ENCODE measurements at regions not wholly inside any gene's neighbourhood (a gene's known extent, or its start where the extent isn't known, plus 50 kb on each side); places are given as distances from the start of the nearest gene placed in this dataset.

GRCh38 chr19:31908496-31909225 is 436.7 kb upstream of the ZNF507 start:
- H3K4me3 ChIP-seq (ENCODE audit: low read length) = no peak overlapping the region
- H3K36me3 ChIP-seq (ENCODE audit: insufficient read depth, low read length) = no peaks in the 10 kb centered on the region
- no peaks in the 10 kb centered on the region for H3K4me1 ChIP-seq (ENCODE audit: control insufficient read depth, insufficient read depth, low read length)
- no peak overlapping the region for H3K4me2 ChIP-seq (ENCODE audit: low read length)
- H3K27me3 ChIP-seq (ENCODE audit: control insufficient read depth, insufficient read depth, low read length) = no peaks in the 10 kb centered on the region
- no peak overlapping the region for H3K9ac ChIP-seq (ENCODE audit: low read depth, low read length)
- H3K9me3 ChIP-seq (replicated peaks; ENCODE audit: low read length) = no peaks in the 10 kb centered on the region

- Histone ChIP-seq H3K4me2 (ENCODE audit: low read length) (no peak overlapping the region), H3K9me3 (replicated peaks; ENCODE audit: low read length) (no peaks in the 10 kb centered on the region), H3K9ac (ENCODE audit: low read depth, low read length) (no peak overlapping the region), H3K4me3 (ENCODE audit: low read length) (no peak overlapping the region), H3K36me3 (ENCODE audit: insufficient read depth, low read length) (no peaks in the 10 kb centered on the region), H3K27me3 (ENCODE audit: control insufficient read depth, insufficient read depth, low read length) (no peaks in the 10 kb centered on the region), H3K4me1 (ENCODE audit: control insufficient read depth, insufficient read depth, low read length) (no peaks in the 10 kb centered on the region)
These were observed 435.2 kb upstream of the ZNF507 start for GRCh38 chr19:31910224-31910623.

DNA sequence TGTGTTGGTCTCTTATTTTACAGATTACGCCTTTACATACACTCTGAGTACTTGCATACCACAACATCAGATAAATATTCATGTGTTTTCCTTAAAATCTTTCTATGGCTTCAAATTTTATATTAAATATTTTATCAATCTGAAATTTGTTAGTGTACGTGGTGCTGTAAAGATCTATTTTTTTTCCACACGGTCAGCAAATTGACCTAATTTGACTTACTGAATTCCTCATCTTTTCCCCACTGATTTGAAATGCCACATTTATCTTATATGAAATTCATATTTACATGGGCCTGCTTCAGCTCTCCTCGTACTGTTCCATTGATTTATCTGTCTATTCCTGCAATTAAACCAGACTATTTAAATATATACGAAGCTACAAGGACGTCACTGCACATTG is 433.8 kb upstream of the ZNF507 start:
- Histone ChIP-seq H3K9ac (ENCODE audit: low read depth, low read length) (no peak overlapping the region), H3K4me1 (ENCODE audit: control insufficient read depth, insufficient read depth, low read length) (no peaks in the 10 kb centered on the region), H3K27me3 (ENCODE audit: control insufficient read depth, insufficient read depth, low read length) (no peaks in the 10 kb centered on the region)

DNA sequence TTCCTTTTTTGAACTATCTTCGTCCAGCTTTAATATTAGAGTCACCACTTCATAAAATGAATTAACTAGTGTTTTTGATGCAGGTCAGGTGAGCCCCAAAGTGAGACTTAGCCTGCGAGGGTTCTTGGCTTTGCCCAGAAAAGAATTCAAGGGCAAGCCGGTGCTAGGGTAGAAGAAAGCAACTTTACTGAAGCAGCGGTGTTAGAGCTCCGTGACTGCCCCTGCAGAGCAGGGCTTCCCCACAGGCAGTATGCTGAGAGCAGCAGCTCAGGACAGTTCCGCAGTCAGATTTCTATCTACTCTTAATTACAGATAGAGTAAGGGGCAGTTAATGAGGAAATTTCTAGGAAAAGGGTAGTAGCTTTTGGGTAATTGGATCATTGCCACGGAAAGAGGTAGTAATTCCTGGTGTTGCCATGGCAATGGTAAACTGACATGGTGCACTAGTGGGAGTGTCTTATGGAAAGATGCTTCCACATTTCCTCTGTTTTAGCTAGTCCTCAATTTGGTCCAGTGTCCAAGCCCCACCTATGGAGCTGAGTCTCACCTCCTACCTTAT is 432.2 kb upstream of the ZNF507 start:
- H3K9me3 ChIP-seq (replicated peaks; ENCODE audit: low read length) = no peaks in the 10 kb centered on the region
- H3K27me3 ChIP-seq (ENCODE audit: control insufficient read depth, insufficient read depth, low read length) = no peaks in the 10 kb centered on the region
- H3K4me3 ChIP-seq (ENCODE audit: low read length) = no peak overlapping the region
- no peak overlapping the region for H3K9ac ChIP-seq (ENCODE audit: low read depth, low read length)
- H3K36me3 ChIP-seq (ENCODE audit: insufficient read depth, low read length) = no peaks in the 10 kb centered on the region
- no peak overlapping the region for H3K4me2 ChIP-seq (ENCODE audit: low read length)
- H3K4me1 ChIP-seq (ENCODE audit: control insufficient read depth, insufficient read depth, low read length) = no peaks in the 10 kb centered on the region

More for the DNA sequence above, 433.8 kb upstream of the ZNF507 start:
- no peak overlapping the region for H3K4me3 ChIP-seq (ENCODE audit: low read length)
- no peaks in the 10 kb centered on the region for H3K9me3 ChIP-seq (replicated peaks; ENCODE audit: low read length)
- no peaks in the 10 kb centered on the region for H3K36me3 ChIP-seq (ENCODE audit: insufficient read depth, low read length)
- no peak overlapping the region for H3K4me2 ChIP-seq (ENCODE audit: low read length)

GRCh38 chr19:31930401-31930800 is 415.0 kb upstream of the ZNF507 start:
- Histone ChIP-seq H3K9me3 (replicated peaks; ENCODE audit: low read length) (no peaks in the 10 kb centered on the region), H3K4me3 (ENCODE audit: low read length) (no peak overlapping the region), H3K9ac (ENCODE audit: low read depth, low read length) (no peak overlapping the region), H3K4me1 (ENCODE audit: control insufficient read depth, insufficient read depth, low read length) (no peaks in the 10 kb centered on the region), H3K27me3 (ENCODE audit: control insufficient read depth, insufficient read depth, low read length) (no peaks in the 10 kb centered on the region), H3K36me3 (ENCODE audit: insufficient read depth, low read length) (no peaks in the 10 kb centered on the region), H3K4me2 (ENCODE audit: low read length) (no peak overlapping the region)

GRCh38 chr19:31937983-31938382 is 407.4 kb upstream of the ZNF507 start:
- Histone ChIP-seq H3K4me1 (ENCODE audit: control insufficient read depth, insufficient read depth, low read length) (no peaks in the 10 kb centered on the region), H3K4me3 (ENCODE audit: low read length) (no peak overlapping the region), H3K27me3 (ENCODE audit: control insufficient read depth, insufficient read depth, low read length) (no peaks in the 10 kb centered on the region), H3K4me2 (ENCODE audit: low read length) (no peak overlapping the region), H3K36me3 (ENCODE audit: insufficient read depth, low read length) (no peaks in the 10 kb centered on the region), H3K9me3 (replicated peaks; ENCODE audit: low read length) (no peaks in the 10 kb centered on the region), H3K9ac (ENCODE audit: low read depth, low read length) (no peak overlapping the region)

DNA sequence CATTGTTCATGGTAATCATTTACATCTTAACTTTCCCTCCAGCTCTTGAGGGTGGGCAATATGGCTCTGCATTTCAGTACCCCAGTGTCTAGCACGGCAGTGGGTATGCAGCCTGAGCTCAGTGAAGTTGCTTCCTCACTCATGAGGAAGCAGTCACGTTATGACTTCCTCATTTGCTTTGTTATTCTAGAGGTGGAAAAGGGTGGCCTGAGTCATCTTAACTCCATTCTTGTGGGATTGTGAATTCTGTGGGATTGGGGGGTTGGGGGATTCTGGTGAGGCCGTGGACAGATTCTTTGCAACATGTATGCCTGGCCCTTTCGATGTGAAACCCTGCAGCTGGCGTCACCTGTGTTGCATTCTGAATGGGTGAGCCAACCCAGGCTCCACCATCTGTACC is 406.7 kb upstream of the ZNF507 start:
- no peak overlapping the region for H3K4me2 ChIP-seq (ENCODE audit: low read length)
- no peaks in the 10 kb centered on the region for H3K9me3 ChIP-seq (replicated peaks; ENCODE audit: low read length)
- no peak overlapping the region for H3K9ac ChIP-seq (ENCODE audit: low read depth, low read length)
- no peak overlapping the region for H3K4me3 ChIP-seq (ENCODE audit: low read length)
- H3K36me3 ChIP-seq (ENCODE audit: insufficient read depth, low read length) = no peaks in the 10 kb centered on the region
- H3K4me1 ChIP-seq (ENCODE audit: control insufficient read depth, insufficient read depth, low read length) = no peaks in the 10 kb centered on the region
- H3K27me3 ChIP-seq (ENCODE audit: control insufficient read depth, insufficient read depth, low read length) = no peaks in the 10 kb centered on the region

DNA sequence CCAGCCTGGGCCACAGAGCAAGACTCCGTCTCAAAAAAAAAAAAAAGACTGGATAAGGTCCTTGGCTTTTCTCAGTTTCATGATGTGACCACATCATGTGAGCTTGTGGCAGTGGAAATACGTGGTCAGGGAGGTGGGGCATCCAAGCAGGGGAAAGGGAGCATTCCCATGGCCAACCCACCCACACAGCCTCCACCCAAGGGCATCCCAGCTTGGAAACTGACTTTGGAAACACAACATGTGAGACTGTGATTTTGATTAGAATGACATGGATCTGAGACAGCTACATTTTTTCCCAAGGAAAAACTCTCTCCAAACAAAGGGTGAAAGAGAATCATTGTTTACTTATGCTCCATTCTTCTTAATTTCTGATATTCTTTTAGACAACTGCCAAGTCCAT is 405.0 kb upstream of the ZNF507 start:
- Histone ChIP-seq H3K9me3 (replicated peaks; ENCODE audit: low read length) (no peaks in the 10 kb centered on the region), H3K27me3 (ENCODE audit: control insufficient read depth, insufficient read depth, low read length) (no peaks in the 10 kb centered on the region), H3K4me3 (ENCODE audit: low read length) (no peak overlapping the region), H3K4me1 (ENCODE audit: control insufficient read depth, insufficient read depth, low read length) (no peaks in the 10 kb centered on the region), H3K9ac (ENCODE audit: low read depth, low read length) (no peak overlapping the region), H3K36me3 (ENCODE audit: insufficient read depth, low read length) (no peaks in the 10 kb centered on the region), H3K4me2 (ENCODE audit: low read length) (no peak overlapping the region)

GRCh38 chr19:31943191-31943661 is 402.2 kb upstream of the ZNF507 start:
- Histone ChIP-seq H3K4me1 (ENCODE audit: control insufficient read depth, insufficient read depth, low read length) (no peaks in the 10 kb centered on the region), H3K9me3 (replicated peaks; ENCODE audit: low read length) (no peaks in the 10 kb centered on the region), H3K4me2 (ENCODE audit: low read length) (no peak overlapping the region), H3K36me3 (ENCODE audit: insufficient read depth, low read length) (no peaks in the 10 kb centered on the region), H3K4me3 (ENCODE audit: low read length) (no peak overlapping the region), H3K9ac (ENCODE audit: low read depth, low read length) (no peak overlapping the region), H3K27me3 (ENCODE audit: control insufficient read depth, insufficient read depth, low read length) (no peaks in the 10 kb centered on the region)

- Histone ChIP-seq H3K36me3 (ENCODE audit: insufficient read depth, low read length) (no peaks in the 10 kb centered on the region), H3K4me1 (ENCODE audit: control insufficient read depth, insufficient read depth, low read length) (no peaks in the 10 kb centered on the region), H3K4me2 (ENCODE audit: low read length) (no peak overlapping the region), H3K9ac (ENCODE audit: low read depth, low read length) (no peak overlapping the region), H3K4me3 (ENCODE audit: low read length) (no peak overlapping the region), H3K27me3 (ENCODE audit: control insufficient read depth, insufficient read depth, low read length) (no peaks in the 10 kb centered on the region), H3K9me3 (replicated peaks; ENCODE audit: low read length) (no peaks in the 10 kb centered on the region)
These were observed 401.6 kb upstream of the ZNF507 start for GRCh38 chr19:31943778-31944177.

DNA sequence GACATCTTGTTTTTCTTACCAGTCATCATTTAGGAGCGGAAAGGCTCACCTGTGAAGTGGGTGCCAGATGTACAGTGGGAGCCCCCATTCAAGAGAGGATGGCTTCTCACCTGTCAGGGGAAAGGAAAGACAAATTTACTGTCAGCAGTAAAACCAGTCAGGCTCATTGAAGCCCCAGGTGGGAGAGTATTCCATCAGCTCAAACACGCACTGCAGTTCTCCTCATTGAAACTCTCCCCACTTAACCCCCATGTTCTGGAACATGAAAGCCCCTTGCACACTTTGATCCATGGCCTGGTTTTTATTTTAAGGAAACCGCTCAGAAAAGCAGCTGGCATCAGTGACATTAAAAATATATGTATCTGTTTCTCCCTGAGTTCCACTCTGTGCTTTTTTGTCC is 401.1 kb upstream of the ZNF507 start:
- peaks cover 2% of the 10 kb centered on the region for H3K9me3 ChIP-seq (replicated peaks; ENCODE audit: low read length)

GRCh38 chr19:31946491-31946890 is 398.9 kb upstream of the ZNF507 start:
- peaks cover 4% of the 10 kb centered on the region for H3K9me3 ChIP-seq (replicated peaks; ENCODE audit: low read length)
- no peak overlapping the region for H3K4me2 ChIP-seq (ENCODE audit: low read length)
- no peaks in the 10 kb centered on the region for H3K27me3 ChIP-seq (ENCODE audit: control insufficient read depth, insufficient read depth, low read length)

More for the DNA sequence above, 401.1 kb upstream of the ZNF507 start:
- Histone ChIP-seq H3K36me3 (ENCODE audit: insufficient read depth, low read length) (no peaks in the 10 kb centered on the region), H3K4me1 (ENCODE audit: control insufficient read depth, insufficient read depth, low read length) (no peaks in the 10 kb centered on the region), H3K9ac (ENCODE audit: low read depth, low read length) (no peak overlapping the region), H3K27me3 (ENCODE audit: control insufficient read depth, insufficient read depth, low read length) (no peaks in the 10 kb centered on the region), H3K4me2 (ENCODE audit: low read length) (no peak overlapping the region), H3K4me3 (ENCODE audit: low read length) (no peak overlapping the region)

More at GRCh38 chr19:31946491-31946890, 398.9 kb upstream of the ZNF507 start:
- no peaks in the 10 kb centered on the region for H3K4me1 ChIP-seq (ENCODE audit: control insufficient read depth, insufficient read depth, low read length)
- H3K4me3 ChIP-seq (ENCODE audit: low read length) = no peak overlapping the region
- H3K9ac ChIP-seq (ENCODE audit: low read depth, low read length) = no peak overlapping the region
- H3K36me3 ChIP-seq (ENCODE audit: insufficient read depth, low read length) = no peaks in the 10 kb centered on the region

Measured in skeletal muscle satellite cell (primary cell).